Heart left ventricle (tissue), 16 donors: ENCODE measurements at regions not wholly inside any gene's neighbourhood (a gene's known extent, or its start where the extent isn't known, plus 50 kb on each side); places are given as distances from the start of the nearest gene placed in this dataset.

Experiments used
- ATAC-seq, 4 donors: fragments of 200-7000 bp; cut with Tn5 transposase; one replicate each; pipeline ENCODE4 v1.9.1; 2020 to 2022; ENCODE audit warnings: moderate library complexity in 4 of 4, mild to moderate bottlenecking in 3 of 4, moderate number of reproducible peaks in 1 of 4
- DNase-seq, 5 donors: peaks; one replicate each; pipeline ENCODE4 v3.0.0-alpha.2; 2020
- H3K27ac ChIP-seq, 12 donors: fragments of 200-600 bp; sonication (generic) in 4 of 12; one replicate each; pipeline versions ENCODE4 v1.5.0 to v1.8.0; 2016 to 2022; ENCODE audit warnings: mild to moderate bottlenecking in 2 of 12
- H3K27me3 ChIP-seq, 9 donors: fragments of 200-600 bp; sonication (generic) in 2 of 9; one replicate each; pipeline versions ENCODE4 v1.5.1 to v1.8.0; 2016 to 2022; ENCODE audit warnings: mild to moderate bottlenecking in 3 of 9
- H3K36me3 ChIP-seq, 9 donors: fragments of 200-600 bp; sonication (generic) in 2 of 9; one replicate each; pipeline versions ENCODE4 v1.5.0 to v1.8.0; 2018 to 2022; ENCODE audit warnings: mild to moderate bottlenecking in 2 of 9
- H3K4me1 ChIP-seq, 12 donors: fragments of 200-600 bp; sonication (generic) in 4 of 12; one replicate each; pipeline versions ENCODE4 v1.5.0 to v1.8.0; 2016 to 2022; ENCODE audit warnings: mild to moderate bottlenecking in 3 of 12
- H3K4me3 ChIP-seq, 12 donors: fragments of 200-600 bp; sonication (generic) in 4 of 12; one replicate each; pipeline versions ENCODE4 v1.5.0 to v1.8.0; 2017 to 2022; ENCODE audit warnings: mild to moderate bottlenecking in 9 of 12, moderate library complexity in 4 of 12
- H3K9me3 ChIP-seq, 12 donors: fragments of 200-600 bp; sonication (generic) in 4 of 12; one replicate each; pipeline versions ENCODE4 v1.5.0 to v1.8.0; 2016 to 2022; ENCODE audit warnings: mild to moderate bottlenecking in 1 of 12
- POLR2A ChIP-seq, 2 donors: fragments of 450-650 bp; IDR thresholded peaks; one replicate each; pipeline ENCODE4 v1.6.1; 2017; ENCODE audit warnings: antibody characterized with exemption in 2 of 2, mild to moderate bottlenecking in 2 of 2, moderate library complexity in 2 of 2
- WGBS, 4 donors: extraction: QIAGEN DNeasy Blood & Tissue Kit in 2 of 4; methylation state at CpG; one replicate each; pipeline versions ENCODE4 v1.1.5 to v1.1.7; 2013 to 2018; 5-methylcytosine and 5-hydroxymethylcytosine counted together
- intact Hi-C, 10 donors: fragments of 100-400 bp; cut with DNase I; formaldehyde crosslinking; loops; one replicate each; pipeline versions ENCODE4 v1.11.1 to v1.14.2; 2022
- TF ChIP-seq, protein P1 (sequence below), 12 donors: fragments of 200-600 bp; sonication (generic) in 4 of 12; IDR thresholded peaks; one replicate each; pipeline versions ENCODE4 v1.5.0 to v1.8.0; 2018 to 2022; ENCODE audit warnings: antibody characterized with exemption in 12 of 12, mild to moderate bottlenecking in 5 of 12
- donor health status: ischemic (EF 13 %, LVEDD 7.1; RV severe dilation, severe dysfunction).
- donor health status: healthy with polysubstance abuse.
- donor health status: DM: no; HTN: yes; CAD: no.
- donor health status: DM: no; HTN: no; CAD: no.
- donor health status: ischemic (EF 25% LVEDD 6.9; RV normal size, moderate dysfunction).
- donor health status: ischemic (EF 25% LVEDD 5.7; RV mildly dilated, moderate dysfunction).
- donor health status: healthy.
- donor health status: DM: yes; HTN: yes; CAD: no.
- donor health status: ischemic (EF 35%, LVEDD 5.7; RV mildly dilated, moderate dysfunction).
- donor health status: nonischemic (EF 11% LVEDD 7.7; RV severe dilation, severe dysfunction).
- donor health status: DM: yes; HTN: yes; CAD: no.
- donor health status: PGD.
- donor health status: ischemic (EF 29% LVEDD 5.4; RV normal size, mild dysfunction).
- donor health status: nonischemic (EF 23%, LVEDD 6.1; RV moderate dilation, normal function).

DNA sequence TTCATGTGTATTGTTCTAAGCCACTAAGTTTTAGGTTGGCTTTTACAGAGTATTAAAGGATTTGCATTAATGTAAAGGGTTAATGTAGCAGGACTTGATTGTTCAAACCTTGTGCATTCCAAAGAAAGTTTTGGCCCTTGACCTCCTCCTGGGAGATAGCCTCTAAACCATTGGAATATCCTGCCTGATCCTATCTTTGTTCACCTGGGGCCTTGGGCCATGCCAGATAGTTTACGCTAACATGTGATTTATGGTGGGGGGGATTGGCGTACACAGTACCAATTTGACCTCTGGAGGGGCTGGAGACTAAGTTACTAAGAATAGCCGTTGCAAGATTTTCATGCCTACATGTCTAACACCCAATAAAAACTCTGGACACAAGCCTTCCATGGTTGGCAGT lies 1002.7 kb upstream of the PABPC4L start:
- H3K27ac ChIP-seq: no peak overlapping the region
- intact Hi-C loops: no loop called here
- no peaks in the 10 kb centered on the region for H3K36me3 ChIP-seq
- no peaks in the 10 kb centered on the region for H3K9me3 ChIP-seq
- no peak for TF ChIP-seq POLR2A (IDR thresholded peaks at IDR 0.05)
- TF ChIP-seq, protein P1, sequence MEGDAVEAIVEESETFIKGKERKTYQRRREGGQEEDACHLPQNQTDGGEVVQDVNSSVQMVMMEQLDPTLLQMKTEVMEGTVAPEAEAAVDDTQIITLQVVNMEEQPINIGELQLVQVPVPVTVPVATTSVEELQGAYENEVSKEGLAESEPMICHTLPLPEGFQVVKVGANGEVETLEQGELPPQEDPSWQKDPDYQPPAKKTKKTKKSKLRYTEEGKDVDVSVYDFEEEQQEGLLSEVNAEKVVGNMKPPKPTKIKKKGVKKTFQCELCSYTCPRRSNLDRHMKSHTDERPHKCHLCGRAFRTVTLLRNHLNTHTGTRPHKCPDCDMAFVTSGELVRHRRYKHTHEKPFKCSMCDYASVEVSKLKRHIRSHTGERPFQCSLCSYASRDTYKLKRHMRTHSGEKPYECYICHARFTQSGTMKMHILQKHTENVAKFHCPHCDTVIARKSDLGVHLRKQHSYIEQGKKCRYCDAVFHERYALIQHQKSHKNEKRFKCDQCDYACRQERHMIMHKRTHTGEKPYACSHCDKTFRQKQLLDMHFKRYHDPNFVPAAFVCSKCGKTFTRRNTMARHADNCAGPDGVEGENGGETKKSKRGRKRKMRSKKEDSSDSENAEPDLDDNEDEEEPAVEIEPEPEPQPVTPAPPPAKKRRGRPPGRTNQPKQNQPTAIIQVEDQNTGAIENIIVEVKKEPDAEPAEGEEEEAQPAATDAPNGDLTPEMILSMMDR (IDR thresholded peaks at IDR 0.05): no peak
- no peaks in the 10 kb centered on the region for H3K27me3 ChIP-seq
- no peaks in the 10 kb centered on the region for H3K4me1 ChIP-seq
- DNase-seq: no peak
- 72 to 79% (median 74%) methylated on average over 3 of the region's 3 CpGs for WGBS, 4 donors
- no peak for ATAC-seq
- no peak overlapping the region for H3K4me3 ChIP-seq

DNA sequence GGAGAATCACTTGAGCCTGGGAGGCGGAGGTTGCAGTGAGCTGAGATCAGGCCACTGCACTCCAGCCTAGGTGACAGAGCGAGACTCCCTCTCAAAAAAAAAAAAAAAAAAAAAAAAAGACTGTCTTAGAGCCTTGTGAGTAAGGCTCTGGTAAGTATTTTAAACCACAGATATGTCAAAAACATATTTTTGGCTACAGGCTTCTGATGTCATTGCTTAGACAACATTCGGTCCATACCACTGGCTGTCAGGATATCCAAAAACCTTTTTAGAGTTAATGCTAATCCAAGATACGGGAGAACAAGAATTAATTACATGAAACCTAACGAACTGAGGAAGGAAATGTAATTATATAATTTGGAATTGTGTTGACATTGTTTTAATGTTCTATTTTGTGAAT lies 999.5 kb upstream of the PABPC4L start:
- Histone ChIP-seq H3K9me3 (no peaks in the 10 kb centered on the region), H3K4me3 (no peak overlapping the region), H3K27ac (no peak overlapping the region), H3K36me3 (no peaks in the 10 kb centered on the region), H3K27me3 (no peaks in the 10 kb centered on the region), H3K4me1 (no peaks in the 10 kb centered on the region)
- ATAC-seq (no peak), DNase-seq (no peak)
- intact Hi-C loops: no loop called here
- WGBS, 4 donors: 72 to 87% (median 82%) methylated on average over 5 of the region's 5 CpGs
- TF ChIP-seq, protein P1 (IDR thresholded peaks at IDR 0.05): no peak
- TF ChIP-seq POLR2A (IDR thresholded peaks at IDR 0.05): no peak

DNA sequence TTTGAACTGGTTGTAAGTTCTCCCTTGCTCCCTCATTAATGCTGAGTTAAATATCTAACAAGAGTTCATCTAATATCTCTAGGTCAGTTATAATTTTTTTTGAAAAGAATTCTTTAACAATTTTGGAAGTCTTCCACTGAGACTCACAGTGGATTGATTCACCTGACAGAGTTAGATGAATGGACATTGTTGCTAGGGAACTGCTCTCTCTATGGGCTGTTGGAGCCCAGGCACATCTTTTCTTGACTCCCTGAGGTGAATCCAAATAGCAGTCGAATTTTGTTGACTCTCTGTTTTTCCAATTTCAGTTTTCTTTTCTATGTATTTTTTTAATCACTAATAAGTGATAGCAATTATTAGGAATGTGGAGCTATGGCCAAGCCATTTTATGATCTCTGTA lies 996.1 kb upstream of the PABPC4L start:
- intact Hi-C loops: no loop called here
- H3K4me3 ChIP-seq: no peak overlapping the region
- 27 to 38% (median 35%) methylated on average over 1 of the region's 1 CpG for WGBS, 4 donors

DNA sequence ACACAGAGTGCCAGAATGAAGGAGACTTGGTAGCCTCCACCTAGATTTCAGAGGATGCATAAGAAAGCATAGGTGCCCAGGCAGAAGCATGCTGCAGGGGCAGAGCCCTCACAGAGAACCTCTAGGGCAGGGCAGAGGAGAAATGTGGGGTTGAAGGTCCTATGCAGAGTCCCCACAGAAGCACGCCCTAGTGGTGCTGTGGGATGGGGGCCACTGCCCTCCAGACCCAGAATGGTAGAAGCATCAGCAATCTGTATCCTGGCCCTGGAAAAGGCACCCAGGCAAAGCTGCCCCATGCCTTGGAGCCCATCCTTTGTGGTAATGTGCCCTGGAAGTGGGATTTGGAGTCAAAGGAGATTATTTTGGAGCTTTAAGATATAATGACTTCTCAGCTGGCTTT lies 992.9 kb upstream of the PABPC4L start:
- Histone ChIP-seq H3K36me3 (no peaks in the 10 kb centered on the region), H3K9me3 (peaks cover 0 to 5% (median 0%) of the 10 kb centered on the region in 12 donors), H3K27me3 (no peaks in the 10 kb centered on the region), H3K4me1 (no peaks in the 10 kb centered on the region), H3K4me3 (no peak overlapping the region), H3K27ac (no peak overlapping the region)
- TF ChIP-seq, protein P1 (IDR thresholded peaks at IDR 0.05): no peak
- no peak for TF ChIP-seq POLR2A (IDR thresholded peaks at IDR 0.05)
- intact Hi-C loops: no loop called here
- 50 to 83% (median 67%) methylated on average over 1 of the region's 1 CpG for WGBS, 4 donors
- no peak for ATAC-seq
- no peak for DNase-seq

More for the DNA sequence above, 996.1 kb upstream of the PABPC4L start:
- Histone ChIP-seq H3K9me3 (peaks cover 0 to 5% (median 0%) of the 10 kb centered on the region in 12 donors), H3K27ac (no peak overlapping the region), H3K27me3 (no peaks in the 10 kb centered on the region), H3K4me1 (no peaks in the 10 kb centered on the region), H3K36me3 (no peaks in the 10 kb centered on the region)
- TF ChIP-seq, protein P1 (IDR thresholded peaks at IDR 0.05): no peak
- TF ChIP-seq POLR2A (IDR thresholded peaks at IDR 0.05): no peak
- DNase-seq (no peak), ATAC-seq (no peak)
